ENCODE measurements at regions not wholly inside any gene's neighbourhood (a gene's known extent, or its start where the extent isn't known, plus 50 kb on each side); places are given as distances from the start of the nearest gene placed in this dataset.

DNA sequence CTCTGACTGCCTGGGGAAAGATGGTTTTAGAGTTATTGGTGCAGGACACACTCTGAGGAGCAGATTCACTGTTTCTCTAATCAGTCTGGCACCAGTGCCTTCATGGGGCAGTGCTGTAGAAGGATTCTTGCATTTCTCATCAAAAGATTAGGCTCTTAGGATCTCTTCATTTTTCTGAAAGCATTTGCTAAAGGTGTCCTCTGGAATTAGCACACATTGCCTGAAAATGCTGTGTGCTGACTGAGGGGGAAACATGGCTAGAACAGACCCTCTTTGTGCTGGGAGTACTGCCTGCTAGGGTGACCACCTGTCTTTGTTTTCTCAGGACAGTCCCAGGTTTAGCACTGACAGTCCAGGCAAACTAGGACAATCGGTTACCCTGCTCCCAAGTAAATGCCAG lies 301.0 kb downstream of the PTEN start:
- H3K36me3 Mint-ChIP-seq (ENCODE audit: low read depth), result peaks cover 4% of the 10 kb centered on the region
- H3K4me3 Mint-ChIP-seq, result no peak overlapping the region
- H3K9me3 Mint-ChIP-seq, result peaks cover 14% of the 10 kb centered on the region
- H3K27me3 Mint-ChIP-seq, result no peaks in the 10 kb centered on the region
- no peak overlapping the region for H3K27ac Mint-ChIP-seq
- H3K4me1 Mint-ChIP-seq (ENCODE audit: low read depth), result peaks cover 33% of the 10 kb centered on the region

DNA sequence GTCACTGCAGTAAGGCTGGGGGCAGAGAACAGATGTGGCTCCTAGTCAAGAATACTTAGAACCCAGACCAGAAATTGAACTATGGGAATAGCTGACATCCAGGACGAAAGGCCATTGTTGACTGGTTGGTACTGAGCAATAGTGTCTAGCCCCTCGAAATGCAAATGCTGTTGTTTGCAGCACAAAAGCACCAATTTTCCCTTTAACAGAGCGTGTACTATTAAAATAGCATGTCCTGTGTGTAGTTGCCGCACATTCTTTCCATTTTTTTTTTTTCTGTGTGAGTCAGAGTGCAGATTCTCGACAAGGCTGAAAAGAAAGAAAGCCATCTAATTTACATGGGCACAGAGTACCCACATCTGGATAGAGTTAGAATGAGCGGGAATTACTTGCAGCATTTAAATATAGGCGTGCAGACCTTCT lies 302.4 kb downstream of the PTEN start:
- Mint-ChIP-seq H3K4me3 (no peak overlapping the region), H3K36me3 (ENCODE audit: low read depth) (peaks cover 4% of the 10 kb centered on the region), H3K4me1 (ENCODE audit: low read depth) (peaks cover 39% of the 10 kb centered on the region), H3K9me3 (peaks cover 17% of the 10 kb centered on the region), H3K27me3 (no peaks in the 10 kb centered on the region), H3K27ac (no peak overlapping the region)

DNA sequence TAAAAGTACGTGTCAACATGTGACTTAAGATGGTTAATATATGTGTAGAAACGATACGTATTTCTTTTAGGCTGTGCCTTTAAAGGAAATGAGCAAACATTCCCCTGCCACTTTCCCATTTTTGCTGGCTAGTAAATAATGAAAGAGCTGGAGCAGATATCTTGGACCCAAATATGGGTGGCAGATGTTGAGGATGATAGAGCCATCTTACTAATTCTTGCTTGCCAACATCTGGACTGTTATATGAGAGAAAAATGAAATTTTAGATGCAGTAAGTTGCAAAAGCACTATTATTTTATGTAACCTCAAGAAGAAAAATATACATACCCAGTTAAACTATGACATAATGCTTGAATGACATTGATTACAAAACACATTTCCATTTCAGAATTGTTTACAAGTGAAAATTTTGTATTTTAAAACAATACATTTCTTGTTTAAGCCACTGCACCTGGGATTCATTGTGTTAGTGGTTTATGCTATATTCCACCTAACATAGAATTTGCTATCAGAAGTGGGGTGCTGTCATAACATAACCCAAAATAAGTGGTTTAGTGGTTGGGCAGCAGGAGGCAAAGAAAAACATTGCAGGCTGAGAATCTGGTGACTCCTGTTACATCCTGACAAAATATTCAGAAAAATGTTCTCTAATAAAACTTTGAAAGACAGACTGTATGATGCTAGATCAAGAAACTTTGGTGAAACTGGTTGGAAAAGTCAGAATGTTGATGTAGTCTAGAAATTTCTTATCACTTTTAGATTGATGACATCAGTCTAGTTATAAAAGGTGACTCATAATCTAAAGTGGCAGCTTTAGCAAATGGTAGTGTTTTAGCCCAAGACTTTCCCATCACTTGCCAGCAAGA lies 305.0 kb downstream of the PTEN start:
- no peak overlapping the region for H3K4me3 Mint-ChIP-seq
- no peak overlapping the region for H3K27ac Mint-ChIP-seq
- H3K36me3 Mint-ChIP-seq (ENCODE audit: low read depth), result peaks cover 4% of the 10 kb centered on the region

DNA sequence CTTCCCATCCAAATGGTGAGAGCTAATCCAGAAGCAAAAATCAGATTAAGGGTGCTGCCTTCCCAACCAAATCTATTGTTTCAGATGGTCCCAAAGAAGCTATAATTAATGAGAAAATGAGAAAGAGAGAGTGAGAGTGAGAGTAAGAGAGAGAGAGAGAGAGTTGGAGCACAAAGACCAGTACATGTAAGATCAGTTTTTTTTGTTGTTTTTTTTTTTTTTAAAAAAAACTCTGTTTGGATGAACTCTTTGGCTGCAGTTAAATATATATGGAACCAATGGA lies 305.6 kb downstream of the PTEN start:
- H3K36me3 Mint-ChIP-seq (ENCODE audit: low read depth), result peaks cover 4% of the 10 kb centered on the region
- peaks cover 45% of the 10 kb centered on the region for H3K4me1 Mint-ChIP-seq (ENCODE audit: low read depth)
- H3K4me3 Mint-ChIP-seq, result no peak overlapping the region
- no peak overlapping the region for H3K27ac Mint-ChIP-seq
- H3K27me3 Mint-ChIP-seq, result no peaks in the 10 kb centered on the region
- peaks cover 17% of the 10 kb centered on the region for H3K9me3 Mint-ChIP-seq

More for the DNA sequence above, 305.0 kb downstream of the PTEN start:
- Mint-ChIP-seq H3K9me3 (peaks cover 17% of the 10 kb centered on the region), H3K27me3 (no peaks in the 10 kb centered on the region), H3K4me1 (ENCODE audit: low read depth) (peaks cover 45% of the 10 kb centered on the region)

DNA sequence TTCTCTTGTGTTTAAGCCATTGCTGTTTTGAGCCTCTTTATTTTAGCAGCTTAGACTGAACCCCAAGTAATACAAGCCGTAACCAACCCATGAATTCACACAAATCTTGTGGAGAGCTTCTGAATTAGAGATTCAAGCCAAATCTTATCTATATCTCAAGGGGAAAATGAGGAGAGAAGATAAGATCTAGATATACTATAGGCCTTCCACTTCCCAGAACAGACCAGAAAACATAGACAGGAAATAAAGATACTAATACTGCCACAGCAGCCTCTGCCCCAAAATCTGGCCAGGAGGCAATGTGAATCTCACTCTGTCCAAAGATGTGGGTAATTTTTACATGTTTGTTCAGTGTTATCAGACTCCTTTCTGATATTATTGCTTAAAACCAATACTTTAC lies 307.2 kb downstream of the PTEN start:
- Mint-ChIP-seq H3K4me1 (ENCODE audit: low read depth) (peaks cover 45% of the 10 kb centered on the region), H3K9me3 (peaks cover 17% of the 10 kb centered on the region), H3K27me3 (no peaks in the 10 kb centered on the region)

DNA sequence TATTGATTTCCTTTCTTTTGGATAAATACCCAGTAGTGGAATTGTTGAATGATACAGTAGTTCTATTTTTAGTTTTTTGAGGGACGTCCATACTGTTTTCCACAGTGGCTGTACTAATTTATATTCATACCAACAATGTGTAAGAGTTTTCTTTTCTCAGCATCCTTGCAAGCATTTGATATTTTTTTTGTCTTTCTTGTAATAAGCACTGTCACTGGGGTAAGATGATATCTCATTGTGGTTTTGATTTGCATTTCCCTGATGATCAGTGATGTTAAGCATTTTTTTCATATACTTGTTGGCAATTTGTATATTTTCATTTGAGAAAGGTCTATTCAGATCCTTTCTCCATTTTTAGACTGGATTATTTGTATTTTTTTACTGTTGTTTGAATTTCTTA lies 308.7 kb downstream of the PTEN start:
- Mint-ChIP-seq H3K4me1 (ENCODE audit: low read depth) (peaks cover 32% of the 10 kb centered on the region), H3K36me3 (ENCODE audit: low read depth) (peaks cover 9% of the 10 kb centered on the region), H3K9me3 (peaks cover 24% of the 10 kb centered on the region), H3K27ac (no peak overlapping the region), H3K27me3 (no peaks in the 10 kb centered on the region), H3K4me3 (no peak overlapping the region)

More for the DNA sequence above, 307.2 kb downstream of the PTEN start:
- no peak overlapping the region for H3K27ac Mint-ChIP-seq
- no peak overlapping the region for H3K4me3 Mint-ChIP-seq
- H3K36me3 Mint-ChIP-seq (ENCODE audit: low read depth), result peaks cover 9% of the 10 kb centered on the region

DNA sequence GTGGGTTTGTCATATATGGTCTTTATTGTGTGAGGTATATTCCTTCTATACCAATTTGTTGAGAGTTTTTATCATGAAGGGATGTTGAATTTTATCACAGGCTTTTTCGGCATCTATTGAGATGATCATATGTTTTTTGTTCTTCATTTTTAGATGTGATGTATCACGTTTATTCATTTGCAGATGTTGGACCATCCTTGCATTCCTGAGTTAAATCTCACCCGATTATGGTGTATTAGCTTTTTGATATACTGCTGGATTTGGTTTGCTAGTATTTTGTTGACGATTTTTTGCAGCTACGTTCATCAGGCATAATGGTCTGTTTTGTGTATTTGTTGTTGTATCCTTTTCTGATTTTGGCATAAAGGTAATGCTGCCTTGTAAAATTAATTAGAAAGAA lies 311.0 kb downstream of the PTEN start:
- H3K9me3 Mint-ChIP-seq, result peaks cover 20% of the 10 kb centered on the region
- H3K27ac Mint-ChIP-seq, result no peak overlapping the region
- no peak overlapping the region for H3K4me3 Mint-ChIP-seq
- H3K27me3 Mint-ChIP-seq, result no peaks in the 10 kb centered on the region
- peaks cover 5% of the 10 kb centered on the region for H3K36me3 Mint-ChIP-seq (ENCODE audit: low read depth)
- peaks cover 23% of the 10 kb centered on the region for H3K4me1 Mint-ChIP-seq (ENCODE audit: low read depth)

DNA sequence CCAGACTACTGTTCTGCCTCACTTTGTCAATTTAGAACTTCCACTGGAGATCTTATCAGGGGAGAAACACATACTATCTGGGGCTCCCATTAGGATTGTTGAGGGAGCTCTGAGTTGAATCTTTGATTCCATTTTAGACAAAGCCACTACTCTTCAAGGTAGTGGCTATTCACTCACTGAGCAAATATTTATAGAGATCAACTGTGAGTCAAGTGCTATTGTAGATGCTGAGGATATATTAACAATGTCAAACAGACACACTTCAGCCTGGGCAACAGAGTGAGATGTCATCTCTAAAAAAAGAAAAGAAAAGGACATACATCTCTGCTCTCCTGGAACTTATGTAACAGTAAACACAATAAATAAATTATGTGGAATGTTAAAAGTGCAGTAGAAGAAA lies 315.3 kb downstream of the PTEN start:
- Mint-ChIP-seq H3K4me1 (ENCODE audit: low read depth) (no peaks in the 10 kb centered on the region), H3K9me3 (peaks cover 15% of the 10 kb centered on the region), H3K27ac (no peak overlapping the region), H3K27me3 (no peaks in the 10 kb centered on the region), H3K36me3 (ENCODE audit: low read depth) (peaks cover 5% of the 10 kb centered on the region), H3K4me3 (no peak overlapping the region)

DNA sequence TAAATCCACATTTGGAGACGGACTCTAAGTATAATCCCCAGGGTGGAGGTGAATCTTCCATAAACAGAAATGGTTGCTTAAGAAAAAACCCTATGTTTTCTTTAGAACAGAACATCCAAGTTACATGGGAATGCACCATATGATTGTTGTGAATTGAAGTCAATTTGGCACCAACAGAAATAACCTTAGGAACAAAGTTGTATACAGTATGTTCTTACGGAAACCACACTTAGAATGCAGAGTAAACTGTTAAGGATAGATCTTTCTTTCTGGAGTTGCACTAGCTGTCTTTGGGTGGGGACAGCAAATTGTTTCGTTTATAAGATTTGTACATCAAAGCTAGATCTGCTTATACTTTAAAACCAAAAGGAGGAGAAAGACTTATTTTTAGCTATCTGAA lies 316.4 kb downstream of the PTEN start:
- peaks cover 5% of the 10 kb centered on the region for H3K36me3 Mint-ChIP-seq (ENCODE audit: low read depth)
- H3K9me3 Mint-ChIP-seq, result peaks cover 15% of the 10 kb centered on the region
- no peaks in the 10 kb centered on the region for H3K27me3 Mint-ChIP-seq
- H3K4me1 Mint-ChIP-seq (ENCODE audit: low read depth), result no peaks in the 10 kb centered on the region
- no peak overlapping the region for H3K27ac Mint-ChIP-seq
- H3K4me3 Mint-ChIP-seq, result no peak overlapping the region

DNA sequence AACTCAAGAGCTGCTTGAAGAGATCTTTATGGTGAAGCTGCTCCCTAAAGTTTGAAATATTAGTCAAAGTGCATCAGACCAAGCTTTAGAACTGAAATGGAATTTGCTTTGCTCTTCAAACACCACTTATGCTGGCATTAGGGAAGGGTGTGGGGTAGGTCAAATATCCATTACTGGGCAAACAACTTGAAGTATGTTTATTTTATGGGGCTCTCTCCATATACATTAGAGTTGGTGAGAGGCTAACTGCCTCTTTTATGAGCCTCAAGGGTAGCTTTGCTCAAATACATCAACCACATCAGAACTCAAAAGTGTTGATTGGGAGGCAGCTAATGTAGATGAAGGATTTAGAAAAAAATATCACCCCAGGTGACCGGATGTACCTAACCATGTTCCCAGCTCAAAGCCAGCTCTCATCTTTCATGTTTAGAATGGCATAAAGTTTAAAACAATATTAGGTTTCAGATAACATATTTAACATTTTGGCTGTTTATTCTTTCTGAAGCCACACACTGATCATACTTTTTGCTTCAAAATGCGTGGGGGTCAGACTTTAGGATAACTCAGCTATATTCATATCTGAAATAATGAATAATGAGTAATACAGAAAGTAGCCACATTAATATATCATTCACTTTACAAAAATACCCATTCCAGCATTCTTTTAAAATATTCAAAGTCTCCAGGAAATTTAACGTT lies 318.6 kb downstream of the PTEN start:
- no peaks in the 10 kb centered on the region for H3K4me1 Mint-ChIP-seq (ENCODE audit: low read depth)
- no peak overlapping the region for H3K27ac Mint-ChIP-seq
- H3K36me3 Mint-ChIP-seq (ENCODE audit: low read depth), result no peaks in the 10 kb centered on the region
- H3K4me3 Mint-ChIP-seq, result no peak overlapping the region
- no peaks in the 10 kb centered on the region for H3K27me3 Mint-ChIP-seq
- H3K9me3 Mint-ChIP-seq, result peaks cover 8% of the 10 kb centered on the region

DNA sequence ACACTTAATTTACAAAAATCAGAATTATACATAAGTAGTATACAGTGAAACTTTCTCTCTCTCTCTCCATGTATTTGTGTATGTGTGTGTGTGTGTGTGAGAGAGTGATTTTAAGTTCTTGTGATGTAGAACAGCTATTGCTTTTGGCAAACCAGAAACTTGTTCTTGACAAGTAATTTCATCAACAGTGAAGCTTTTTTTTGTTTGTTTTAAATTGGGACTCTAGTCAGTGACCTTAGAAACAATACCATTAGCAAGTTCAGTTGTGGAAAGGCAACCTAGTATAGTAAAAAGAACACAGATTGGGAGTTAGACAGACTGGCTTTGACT lies 319.1 kb downstream of the PTEN start:
- Mint-ChIP-seq H3K9me3 (peaks cover 2% of the 10 kb centered on the region), H3K27ac (no peak overlapping the region), H3K36me3 (ENCODE audit: low read depth) (no peaks in the 10 kb centered on the region), H3K4me3 (no peak overlapping the region), H3K4me1 (ENCODE audit: low read depth) (no peaks in the 10 kb centered on the region), H3K27me3 (no peaks in the 10 kb centered on the region)

DNA sequence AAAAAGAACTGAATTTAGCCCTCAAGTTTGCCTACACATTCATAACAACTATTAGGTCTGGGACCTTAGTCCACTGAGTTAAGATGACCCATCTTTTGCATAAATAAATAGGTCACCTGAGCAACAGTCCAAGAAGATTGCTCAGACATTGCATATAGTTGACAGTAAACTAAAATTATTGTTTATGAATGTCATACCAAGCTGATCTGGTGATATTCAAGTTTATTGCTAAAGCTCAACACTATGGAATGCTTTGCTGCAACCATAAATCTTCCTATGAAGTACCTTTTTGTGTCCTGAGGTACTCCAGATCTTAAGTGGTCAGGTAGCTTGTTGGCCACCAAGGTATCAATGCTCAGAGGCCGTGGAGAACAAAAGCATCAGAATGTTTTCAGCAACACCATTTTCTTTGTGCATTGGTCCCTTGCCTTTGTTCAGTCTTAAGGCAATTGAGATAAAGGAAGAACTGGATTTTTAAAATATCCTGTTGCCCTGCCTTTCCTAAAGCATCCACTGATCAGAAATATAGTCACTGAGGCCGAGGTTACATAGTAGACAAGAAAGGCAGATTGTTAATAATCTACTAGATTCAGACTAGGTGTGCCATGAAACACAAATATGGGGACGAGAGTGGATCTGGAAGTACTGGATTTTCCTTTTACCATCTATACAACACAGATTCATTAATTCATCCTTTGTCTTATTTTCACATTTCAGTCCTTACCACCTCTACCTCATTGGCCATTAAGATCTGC lies 321.3 kb downstream of the PTEN start:
- Mint-ChIP-seq H3K36me3 (ENCODE audit: low read depth) (no peaks in the 10 kb centered on the region), H3K4me3 (no peak overlapping the region), H3K9me3 (no peaks in the 10 kb centered on the region), H3K27ac (no peak overlapping the region), H3K4me1 (ENCODE audit: low read depth) (no peaks in the 10 kb centered on the region), H3K27me3 (no peaks in the 10 kb centered on the region)

DNA sequence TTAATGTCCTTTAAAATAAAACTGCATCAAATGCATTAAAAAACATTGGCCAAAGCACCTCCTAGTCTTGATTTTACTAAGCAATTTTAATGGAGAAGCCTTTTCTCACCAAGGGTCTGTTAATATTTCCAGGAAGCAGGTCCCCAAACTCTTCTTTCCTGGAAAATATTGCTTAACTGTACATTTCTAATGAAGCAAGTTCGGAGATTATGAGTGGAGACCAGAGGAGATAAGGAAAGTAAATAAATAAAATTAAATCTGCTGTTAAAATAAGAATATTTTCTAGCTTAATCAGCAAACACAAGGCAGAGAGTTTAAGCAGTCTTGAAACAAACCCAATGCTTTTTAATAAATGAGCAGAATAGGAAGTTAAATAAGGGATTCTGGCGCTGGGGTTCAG lies 322.4 kb downstream of the PTEN start:
- Mint-ChIP-seq H3K9me3 (no peaks in the 10 kb centered on the region), H3K4me1 (ENCODE audit: low read depth) (no peaks in the 10 kb centered on the region), H3K27ac (no peak overlapping the region), H3K4me3 (no peak overlapping the region), H3K27me3 (no peaks in the 10 kb centered on the region), H3K36me3 (ENCODE audit: low read depth) (no peaks in the 10 kb centered on the region)

DNA sequence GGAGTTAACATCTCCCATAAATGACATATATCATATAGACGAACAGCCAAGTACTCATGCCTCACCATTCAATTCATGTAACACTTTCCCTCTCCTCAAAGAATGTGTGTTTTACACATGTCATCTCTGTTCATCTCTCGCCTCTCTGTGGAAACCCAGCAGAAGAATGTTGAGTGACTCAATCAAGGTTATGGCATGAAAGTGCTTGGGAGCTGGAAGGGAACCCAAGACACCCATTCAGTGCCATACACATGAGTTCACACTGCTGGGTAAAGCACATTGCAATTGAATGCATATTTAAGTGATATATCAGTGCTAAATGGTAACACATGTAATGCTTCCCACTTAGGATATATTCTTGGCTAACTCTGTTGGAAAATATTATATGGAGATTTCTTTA lies 322.9 kb downstream of the PTEN start:
- Mint-ChIP-seq H3K4me3 (no peak overlapping the region), H3K4me1 (ENCODE audit: low read depth) (no peaks in the 10 kb centered on the region), H3K27ac (no peak overlapping the region), H3K9me3 (no peaks in the 10 kb centered on the region), H3K27me3 (no peaks in the 10 kb centered on the region), H3K36me3 (ENCODE audit: low read depth) (no peaks in the 10 kb centered on the region)

DNA sequence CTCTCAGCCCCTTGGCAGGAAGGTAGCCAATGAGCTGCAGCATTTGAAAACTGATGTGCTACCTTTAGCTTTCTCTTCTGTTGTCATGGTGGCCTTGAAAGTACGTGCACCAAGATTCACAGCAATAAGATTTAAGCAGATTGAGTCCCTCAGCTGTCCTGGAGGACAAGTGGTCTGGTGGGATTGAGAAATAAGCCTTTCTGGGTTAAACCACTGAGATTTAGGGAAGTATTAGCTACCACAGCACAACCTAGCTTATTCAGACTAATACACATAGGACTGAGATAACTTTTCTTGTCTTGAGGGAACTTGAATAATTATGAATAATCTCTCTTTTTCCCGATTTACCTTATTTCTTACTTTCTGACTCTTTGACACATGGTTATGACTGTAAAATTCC lies 324.0 kb downstream of the PTEN start:
- no peaks in the 10 kb centered on the region for H3K27me3 Mint-ChIP-seq
- H3K27ac Mint-ChIP-seq, result no peak overlapping the region
- H3K36me3 Mint-ChIP-seq (ENCODE audit: low read depth), result no peaks in the 10 kb centered on the region
- peaks cover 2% of the 10 kb centered on the region for H3K4me1 Mint-ChIP-seq (ENCODE audit: low read depth)
- no peaks in the 10 kb centered on the region for H3K9me3 Mint-ChIP-seq
- no peak overlapping the region for H3K4me3 Mint-ChIP-seq
